ENCODE measurements at regions not wholly inside any gene's neighbourhood (a gene's known extent, or its start where the extent isn't known, plus 50 kb on each side); places are given as distances from the start of the nearest gene placed in this dataset.

DNA sequence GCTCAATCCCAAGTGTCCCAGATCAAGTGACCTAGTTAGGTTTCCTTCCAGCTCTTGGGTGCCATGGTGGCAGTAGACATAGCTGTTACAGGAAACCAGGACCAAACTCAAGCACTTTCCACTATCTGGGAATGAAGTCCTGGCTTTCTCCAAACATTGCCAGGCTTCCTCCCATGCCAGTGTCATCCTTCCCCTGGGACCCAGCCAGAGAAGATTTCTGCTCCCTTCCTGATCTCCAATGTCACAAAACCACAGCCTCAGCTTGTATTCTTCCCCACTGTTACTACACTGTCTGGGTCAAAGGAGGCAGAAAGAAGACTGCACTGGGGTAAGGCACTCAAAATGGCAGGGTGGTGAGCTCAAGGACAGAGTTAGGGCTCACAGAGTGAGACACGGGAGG lies 347.1 kb downstream of the TNS1 start:
- H3K27ac Mint-ChIP-seq, result peak overlapping the region; percentile 19; the same call in 1 of the 2 replicates
- no peaks in the 10 kb centered on the region for H3K9me3 Mint-ChIP-seq
- H3K27me3 Mint-ChIP-seq (ENCODE audit: insufficient read depth), result peaks cover 4% of the 10 kb centered on the region
- TF ChIP-seq, protein P1, sequence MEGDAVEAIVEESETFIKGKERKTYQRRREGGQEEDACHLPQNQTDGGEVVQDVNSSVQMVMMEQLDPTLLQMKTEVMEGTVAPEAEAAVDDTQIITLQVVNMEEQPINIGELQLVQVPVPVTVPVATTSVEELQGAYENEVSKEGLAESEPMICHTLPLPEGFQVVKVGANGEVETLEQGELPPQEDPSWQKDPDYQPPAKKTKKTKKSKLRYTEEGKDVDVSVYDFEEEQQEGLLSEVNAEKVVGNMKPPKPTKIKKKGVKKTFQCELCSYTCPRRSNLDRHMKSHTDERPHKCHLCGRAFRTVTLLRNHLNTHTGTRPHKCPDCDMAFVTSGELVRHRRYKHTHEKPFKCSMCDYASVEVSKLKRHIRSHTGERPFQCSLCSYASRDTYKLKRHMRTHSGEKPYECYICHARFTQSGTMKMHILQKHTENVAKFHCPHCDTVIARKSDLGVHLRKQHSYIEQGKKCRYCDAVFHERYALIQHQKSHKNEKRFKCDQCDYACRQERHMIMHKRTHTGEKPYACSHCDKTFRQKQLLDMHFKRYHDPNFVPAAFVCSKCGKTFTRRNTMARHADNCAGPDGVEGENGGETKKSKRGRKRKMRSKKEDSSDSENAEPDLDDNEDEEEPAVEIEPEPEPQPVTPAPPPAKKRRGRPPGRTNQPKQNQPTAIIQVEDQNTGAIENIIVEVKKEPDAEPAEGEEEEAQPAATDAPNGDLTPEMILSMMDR (IDR thresholded peaks at IDR 0.05), result no peak
- no peak overlapping the region for H3K4me3 Mint-ChIP-seq
- peaks cover 52% of the 10 kb centered on the region for H3K4me1 Mint-ChIP-seq (ENCODE audit: low read depth)
- no peak for DNase-seq
- H3K36me3 Mint-ChIP-seq (ENCODE audit: low read depth), result no peaks in the 10 kb centered on the region

DNA sequence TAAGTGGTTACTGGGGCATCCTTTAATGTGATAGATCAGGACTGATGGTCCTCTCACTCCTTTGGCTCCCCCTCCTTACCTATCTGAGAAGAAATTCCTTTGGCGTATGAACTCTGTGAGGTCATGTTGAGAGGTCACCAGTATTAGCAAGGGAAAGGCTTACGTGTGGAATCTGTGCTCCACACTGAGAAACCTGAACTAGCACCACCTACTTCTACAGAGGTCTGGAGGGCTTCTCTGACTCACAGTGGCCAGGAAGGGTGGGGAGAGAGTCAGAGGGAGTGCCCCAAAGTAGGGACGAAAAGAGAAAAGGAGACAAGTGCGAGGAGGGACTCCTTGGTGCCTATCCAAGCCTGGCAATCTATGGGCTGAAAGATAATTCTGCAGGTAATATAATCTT lies 348.6 kb downstream of the TNS1 start:
- H3K4me3 Mint-ChIP-seq, result no peak overlapping the region
- H3K27ac Mint-ChIP-seq, result peak overlapping the region; percentile 98
- peaks cover 54% of the 10 kb centered on the region for H3K4me1 Mint-ChIP-seq (ENCODE audit: low read depth)
- peaks cover 4% of the 10 kb centered on the region for H3K27me3 Mint-ChIP-seq (ENCODE audit: insufficient read depth)
- no peaks in the 10 kb centered on the region for H3K36me3 Mint-ChIP-seq (ENCODE audit: low read depth)
- DNase-seq, result no peak
- TF ChIP-seq, protein P1 (IDR thresholded peaks at IDR 0.05), result no peak
- H3K9me3 Mint-ChIP-seq, result no peaks in the 10 kb centered on the region

DNA sequence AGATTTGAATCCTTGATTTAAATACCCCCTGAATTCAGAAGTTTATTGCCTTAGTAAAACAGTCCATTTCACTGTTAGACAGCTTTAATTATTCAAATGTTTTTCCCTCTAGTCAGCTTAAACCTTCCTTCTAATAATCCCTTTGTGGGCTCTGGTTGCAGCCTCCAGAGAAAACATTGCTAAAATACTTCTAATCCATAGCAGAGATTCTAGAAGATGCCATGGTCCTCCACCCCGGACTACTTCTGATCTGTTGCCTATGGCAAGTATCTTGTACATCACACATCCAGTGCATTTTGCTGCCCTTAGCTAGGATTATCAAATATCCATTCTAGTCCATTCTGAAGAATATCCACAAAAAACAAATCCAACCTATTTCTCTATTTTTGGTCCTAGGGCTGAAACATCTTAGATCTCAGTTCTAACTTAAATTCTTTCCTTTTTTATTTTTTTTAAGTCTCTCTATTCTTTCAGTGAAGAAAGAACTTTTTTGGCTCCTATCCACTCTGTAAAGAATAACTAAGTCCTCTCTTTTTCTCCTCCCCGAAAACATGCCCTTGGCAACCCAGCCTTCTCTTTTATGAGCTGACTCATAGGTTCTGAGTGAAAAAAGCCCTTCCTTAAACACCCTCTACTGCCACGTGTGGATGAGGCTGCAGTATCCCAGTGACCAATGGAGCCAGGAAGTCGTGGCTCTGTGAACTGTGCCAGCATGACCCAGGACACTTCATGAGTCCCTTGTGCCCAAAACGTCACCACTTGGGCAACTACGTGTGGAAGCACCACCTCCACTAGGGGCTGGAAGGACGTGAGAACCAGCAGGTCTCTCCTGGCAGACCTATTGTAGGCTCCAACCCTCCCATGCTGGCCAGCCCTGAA lies 349.8 kb downstream of the TNS1 start:
- Mint-ChIP-seq H3K4me3 (peak overlapping the region; percentile 66), H3K27me3 (ENCODE audit: insufficient read depth) (peaks cover 4% of the 10 kb centered on the region; the same call in 1 of the 2 replicates), H3K4me1 (ENCODE audit: low read depth) (peaks cover 54% of the 10 kb centered on the region), H3K36me3 (ENCODE audit: low read depth) (no peaks in the 10 kb centered on the region), H3K9me3 (no peaks in the 10 kb centered on the region), H3K27ac (peak overlapping the region; percentile 98)
- TF ChIP-seq, protein P1 (IDR thresholded peaks at IDR 0.05), result peak; percentile 56
- DNase-seq, result peak; percentile 96

DNA sequence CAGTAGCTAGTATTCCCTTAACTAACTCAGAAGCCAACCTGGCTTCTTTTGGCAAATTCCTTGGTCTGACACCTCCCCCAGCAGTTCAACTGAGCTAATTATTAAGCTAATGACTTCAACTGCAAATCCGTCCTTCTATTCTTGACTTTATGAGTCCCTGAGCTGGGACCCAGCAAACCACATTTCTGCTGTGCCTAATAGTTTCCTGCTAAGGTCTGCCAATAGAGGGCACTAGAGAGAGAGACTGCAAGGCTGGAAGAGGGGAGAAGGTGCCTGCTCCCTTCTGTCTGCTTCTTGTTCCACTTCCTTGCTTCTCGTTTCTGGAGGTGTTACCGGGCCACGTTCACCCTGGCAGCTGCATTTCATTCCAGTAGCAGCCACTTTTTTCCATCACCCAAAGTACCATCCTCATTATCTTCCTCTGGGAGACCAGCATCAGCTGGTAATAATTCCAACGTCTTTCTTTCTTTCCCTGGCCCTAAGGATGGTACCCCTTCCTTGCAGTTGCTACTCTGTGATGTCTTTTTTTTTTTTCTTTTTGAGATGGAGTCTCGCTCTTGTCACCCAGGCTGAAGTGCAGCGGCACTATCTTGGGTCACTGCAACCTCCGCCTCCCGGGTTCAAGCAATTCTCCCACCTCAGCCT lies 352.0 kb downstream of the TNS1 start:
- peak; percentile 64 for DNase-seq
- no peaks in the 10 kb centered on the region for H3K36me3 Mint-ChIP-seq (ENCODE audit: low read depth)
- no peaks in the 10 kb centered on the region; the same call in 1 of the 2 replicates for H3K27me3 Mint-ChIP-seq (ENCODE audit: insufficient read depth)
- no peak overlapping the region; the same call in 1 of the 2 replicates for H3K4me3 Mint-ChIP-seq
- H3K27ac Mint-ChIP-seq, result peak overlapping the region; percentile 33; the same call in 1 of the 2 replicates
- TF ChIP-seq, protein P1 (IDR thresholded peaks at IDR 0.05), result peak; percentile 89
- H3K4me1 Mint-ChIP-seq (ENCODE audit: low read depth), result peaks cover 48% of the 10 kb centered on the region
- H3K9me3 Mint-ChIP-seq, result no peaks in the 10 kb centered on the region

DNA sequence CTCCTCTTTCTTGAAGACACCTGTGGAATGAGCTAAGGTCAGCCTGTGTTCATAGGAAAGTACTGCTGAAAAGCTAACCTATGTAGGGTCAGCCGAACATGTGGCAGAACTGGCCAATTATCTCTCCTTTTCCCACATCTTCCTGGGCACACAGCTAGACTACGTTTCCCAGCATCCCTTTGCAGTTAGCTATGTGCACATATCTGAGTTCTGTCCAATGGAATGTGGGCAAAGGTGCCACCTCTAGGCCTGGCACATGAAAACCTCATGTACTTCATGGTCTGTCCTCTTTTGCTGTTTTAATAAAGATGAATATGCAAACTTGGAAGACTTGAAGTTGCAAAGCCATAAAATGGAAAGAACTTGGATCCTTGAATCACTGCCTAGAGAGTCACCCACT lies 352.6 kb downstream of the TNS1 start:
- Mint-ChIP-seq H3K36me3 (ENCODE audit: low read depth) (no peaks in the 10 kb centered on the region), H3K27me3 (ENCODE audit: insufficient read depth) (no peaks in the 10 kb centered on the region), H3K4me3 (no peak overlapping the region), H3K4me1 (ENCODE audit: low read depth) (peaks cover 49% of the 10 kb centered on the region), H3K9me3 (no peaks in the 10 kb centered on the region), H3K27ac (no peak overlapping the region)
- no peak for DNase-seq
- TF ChIP-seq, protein P1 (IDR thresholded peaks at IDR 0.05), result no peak

Measured in HFFc6 (cell line).